Panc1 (cell line): ENCODE measurements at regions not wholly inside any gene's neighbourhood (a gene's known extent, or its start where the extent isn't known, plus 50 kb on each side); places are given as distances from the start of the nearest gene placed in this dataset.

Experiments used
- ATAC-seq: fragments of 200-7000 bp; cut with Tn5 transposase; 2 replicates; pipeline ENCODE4 v1.9.1; 2020; ENCODE audit warnings: mild to moderate bottlenecking, moderate library complexity
- BruUV-seq: library from RNA; stranded (reverse); fragments of 400-500 nt; replicated peaks from 2 replicates; lab custom pipeline; 2021; lab: Mats Ljungman, UMichigan
- CTCF ChIA-PET: fragments of 300-600 bp; sonication (Branson Sonifier 250); formaldehyde crosslinking; loops from one replicate; lab custom pipeline; 2022; ENCODE audit warnings: antibody characterized with exemption; lab: Charles Lee
- POLR2A ChIA-PET: fragments of 300-600 bp; sonication (Branson Sonifier 250); formaldehyde crosslinking; loops from one replicate; lab custom pipeline; 2022; ENCODE audit warnings: antibody characterized with exemption; lab: Charles Lee
- DNase-seq: peaks from one replicate; pipeline ENCODE4 v3.0.0-alpha.2; 2010; ENCODE audit warnings: low read depth, low spot score
- H3K27ac ChIP-seq: 2 replicates; pipeline ENCODE4 v1.5.1; 2011; ENCODE audit warnings: mild to moderate bottlenecking, low read length, inconsistent platforms
- H3K27me3 ChIP-seq: fragments of 200-500 bp; sonication (Bioruptor generic); 2 replicates; pipeline ENCODE4 v1.6.0; 2014; ENCODE audit warnings: low read length, inconsistent platforms; ENCODE audit not compliant: control insufficient read depth, insufficient read depth
- H3K36me3 ChIP-seq: fragments of 200-500 bp; sonication (Bioruptor generic); 2 replicates; pipeline ENCODE4 v1.5.1; 2014; ENCODE audit warnings: inconsistent platforms, mild to moderate bottlenecking, low read length, moderate library complexity; ENCODE audit not compliant: control insufficient read depth, insufficient read depth
- H3K4me1 ChIP-seq: 2 replicates; pipeline ENCODE4 v1.5.1; 2011; ENCODE audit warnings: inconsistent platforms, mild to moderate bottlenecking, low read length, moderate library complexity; ENCODE audit not compliant: control insufficient read depth, insufficient read depth
- H3K4me3 ChIP-seq, 2 experiments: 2 replicates each; pipeline ENCODE4 v1.5.1; 2011 to 2012; ENCODE audit warnings: low read depth in 2 of 2, low read length in 2 of 2, mild to moderate bottlenecking in 2 of 2, inconsistent platforms in 1 of 2, moderate library complexity in 1 of 2
- H3K9me3 ChIP-seq: fragments of 200-500 bp; sonication (Bioruptor generic); 2 replicates; pipeline ENCODE4 v1.5.1; 2014; ENCODE audit warnings: low read depth, mild to moderate bottlenecking, inconsistent platforms, low read length, moderate library complexity; ENCODE audit not compliant: control insufficient read depth, insufficient read depth
- POLR2AphosphoS5 ChIP-seq: IDR thresholded peaks from 2 replicates; pipeline ENCODE4 v1.6.1; 2012; ENCODE audit warnings: mild to moderate bottlenecking, low read depth, low read length, moderate library complexity
- SIN3A ChIP-seq: IDR thresholded peaks from 2 replicates; pipeline ENCODE4 v1.6.1; 2012; ENCODE audit warnings: low read depth, mild to moderate bottlenecking, low read length, moderate library complexity, borderline replicate concordance; ENCODE audit not compliant: insufficient read depth
- TCF7L2 ChIP-seq: IDR thresholded peaks from 2 replicates; pipeline ENCODE4 v1.6.1; 2011; ENCODE audit warnings: mild to moderate bottlenecking, low read depth, low read length, inconsistent platforms
- in situ Hi-C: cut with HindIII; loops from 2 replicates; pipeline ENCODE4 v1.10.0; 2016; ENCODE audit warnings: low sequenced_read_pairs, low pct_unique_long_range_greater_than_20kb
- intact Hi-C: fragments of 100-400 bp; cut with micrococcal nuclease; formaldehyde crosslinking; loops from one replicate; pipeline ENCODE4 v1.10.0; 2022; ENCODE audit not compliant: unreplicated experiment
- TF ChIP-seq, protein P1 (sequence below): fragments of 450-650 bp; IDR thresholded peaks from 2 replicates; pipeline ENCODE4 v1.5.1; 2017; ENCODE audit warnings: mild to moderate bottlenecking
- TF ChIP-seq, protein P2 (sequence below), 2 experiments: IDR thresholded peaks; 2 replicates each; pipeline ENCODE4 v1.6.1; 2011 to 2012; ENCODE audit warnings: low read depth in 2 of 2, control low read depth in 1 of 2, low read length in 1 of 2, mild to moderate bottlenecking in 1 of 2, moderate library complexity in 1 of 2; ENCODE audit not compliant: insufficient read depth in 1 of 2

DNA sequence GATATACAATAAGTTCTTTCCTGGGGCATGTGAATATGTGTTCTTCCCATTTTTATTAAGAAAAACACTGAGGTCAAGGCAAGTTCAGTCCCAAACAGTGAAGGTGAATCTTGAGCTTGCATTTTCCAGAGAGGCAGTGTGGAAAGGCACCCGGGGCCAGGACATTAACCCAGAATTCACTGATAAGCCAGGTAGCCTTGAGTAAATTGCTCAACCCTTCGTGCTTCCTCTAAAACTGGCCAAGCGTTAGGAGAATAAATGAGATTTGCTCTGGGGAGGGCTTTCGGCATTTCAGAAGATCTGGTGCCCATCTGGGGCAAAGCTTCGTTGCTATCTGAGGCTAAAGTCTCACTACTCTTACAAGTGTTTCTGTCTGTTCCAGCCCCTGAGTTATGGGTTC is 57.1 kb upstream of the KAZN start:
- DNase-seq, result no peak
- in situ Hi-C loops, result no loop called here
- no peak overlapping the region for H3K27ac ChIP-seq
- H3K9me3 ChIP-seq, result no peaks in the 10 kb centered on the region
- H3K4me3 ChIP-seq, result no peak overlapping the region
- no TSS peak for BruUV-seq
- no peaks in the 10 kb centered on the region for H3K4me1 ChIP-seq
- ATAC-seq, result no peak
- intact Hi-C loops, result no loop called here
- ChIA-PET CTCF (no interaction called here), POLR2A (no interaction called here)
- no peaks in the 10 kb centered on the region for H3K36me3 ChIP-seq
- TF ChIP-seq TCF7L2 (no peak), POLR2AphosphoS5 (no peak), SIN3A (no peak)
- TF ChIP-seq, protein P1, sequence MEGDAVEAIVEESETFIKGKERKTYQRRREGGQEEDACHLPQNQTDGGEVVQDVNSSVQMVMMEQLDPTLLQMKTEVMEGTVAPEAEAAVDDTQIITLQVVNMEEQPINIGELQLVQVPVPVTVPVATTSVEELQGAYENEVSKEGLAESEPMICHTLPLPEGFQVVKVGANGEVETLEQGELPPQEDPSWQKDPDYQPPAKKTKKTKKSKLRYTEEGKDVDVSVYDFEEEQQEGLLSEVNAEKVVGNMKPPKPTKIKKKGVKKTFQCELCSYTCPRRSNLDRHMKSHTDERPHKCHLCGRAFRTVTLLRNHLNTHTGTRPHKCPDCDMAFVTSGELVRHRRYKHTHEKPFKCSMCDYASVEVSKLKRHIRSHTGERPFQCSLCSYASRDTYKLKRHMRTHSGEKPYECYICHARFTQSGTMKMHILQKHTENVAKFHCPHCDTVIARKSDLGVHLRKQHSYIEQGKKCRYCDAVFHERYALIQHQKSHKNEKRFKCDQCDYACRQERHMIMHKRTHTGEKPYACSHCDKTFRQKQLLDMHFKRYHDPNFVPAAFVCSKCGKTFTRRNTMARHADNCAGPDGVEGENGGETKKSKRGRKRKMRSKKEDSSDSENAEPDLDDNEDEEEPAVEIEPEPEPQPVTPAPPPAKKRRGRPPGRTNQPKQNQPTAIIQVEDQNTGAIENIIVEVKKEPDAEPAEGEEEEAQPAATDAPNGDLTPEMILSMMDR, result no peak
- TF ChIP-seq, protein P2, sequence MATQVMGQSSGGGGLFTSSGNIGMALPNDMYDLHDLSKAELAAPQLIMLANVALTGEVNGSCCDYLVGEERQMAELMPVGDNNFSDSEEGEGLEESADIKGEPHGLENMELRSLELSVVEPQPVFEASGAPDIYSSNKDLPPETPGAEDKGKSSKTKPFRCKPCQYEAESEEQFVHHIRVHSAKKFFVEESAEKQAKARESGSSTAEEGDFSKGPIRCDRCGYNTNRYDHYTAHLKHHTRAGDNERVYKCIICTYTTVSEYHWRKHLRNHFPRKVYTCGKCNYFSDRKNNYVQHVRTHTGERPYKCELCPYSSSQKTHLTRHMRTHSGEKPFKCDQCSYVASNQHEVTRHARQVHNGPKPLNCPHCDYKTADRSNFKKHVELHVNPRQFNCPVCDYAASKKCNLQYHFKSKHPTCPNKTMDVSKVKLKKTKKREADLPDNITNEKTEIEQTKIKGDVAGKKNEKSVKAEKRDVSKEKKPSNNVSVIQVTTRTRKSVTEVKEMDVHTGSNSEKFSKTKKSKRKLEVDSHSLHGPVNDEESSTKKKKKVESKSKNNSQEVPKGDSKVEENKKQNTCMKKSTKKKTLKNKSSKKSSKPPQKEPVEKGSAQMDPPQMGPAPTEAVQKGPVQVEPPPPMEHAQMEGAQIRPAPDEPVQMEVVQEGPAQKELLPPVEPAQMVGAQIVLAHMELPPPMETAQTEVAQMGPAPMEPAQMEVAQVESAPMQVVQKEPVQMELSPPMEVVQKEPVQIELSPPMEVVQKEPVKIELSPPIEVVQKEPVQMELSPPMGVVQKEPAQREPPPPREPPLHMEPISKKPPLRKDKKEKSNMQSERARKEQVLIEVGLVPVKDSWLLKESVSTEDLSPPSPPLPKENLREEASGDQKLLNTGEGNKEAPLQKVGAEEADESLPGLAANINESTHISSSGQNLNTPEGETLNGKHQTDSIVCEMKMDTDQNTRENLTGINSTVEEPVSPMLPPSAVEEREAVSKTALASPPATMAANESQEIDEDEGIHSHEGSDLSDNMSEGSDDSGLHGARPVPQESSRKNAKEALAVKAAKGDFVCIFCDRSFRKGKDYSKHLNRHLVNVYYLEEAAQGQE (IDR thresholded peaks at IDR 0.05; ENCODE audit: insufficient read depth in 1 of 2, low read depth in 2 of 2, low read length in 1 of 2), result no peak
- H3K27me3 ChIP-seq, result peaks cover 16% of the 10 kb centered on the region

DNA sequence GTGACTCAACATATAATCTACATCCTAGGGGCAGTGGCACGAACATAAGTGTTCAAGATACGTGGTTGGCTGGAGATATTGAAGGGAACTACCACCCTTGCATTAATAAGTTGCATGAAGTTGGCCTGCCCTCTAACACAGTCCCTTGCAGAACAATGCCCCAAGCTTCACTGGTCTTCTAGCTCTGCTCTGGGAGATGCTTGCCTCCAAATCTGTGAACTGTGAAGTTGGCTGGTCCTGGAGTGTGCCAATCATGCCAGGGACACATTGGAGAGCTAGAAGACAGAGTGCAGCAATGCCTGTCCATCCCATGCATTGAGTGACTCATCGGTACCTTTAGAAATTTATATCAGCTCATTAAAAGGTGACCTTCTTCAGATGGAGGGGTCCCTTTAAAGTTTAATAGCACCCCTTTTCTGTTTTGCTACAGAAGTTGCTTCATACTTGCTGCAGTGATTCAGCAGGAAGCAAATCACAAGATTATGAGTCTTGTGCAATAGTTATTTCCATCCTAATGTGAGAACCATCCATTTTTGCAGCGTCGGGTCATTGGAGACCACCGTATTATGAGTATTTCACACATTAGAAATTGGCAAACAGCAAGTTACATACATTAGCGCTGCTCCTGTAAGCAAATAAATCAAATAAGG is 55.2 kb upstream of the KAZN start:
- Histone ChIP-seq H3K36me3 (no peaks in the 10 kb centered on the region), H3K27ac (no peak overlapping the region), H3K4me1 (no peaks in the 10 kb centered on the region), H3K27me3 (peaks cover 16% of the 10 kb centered on the region), H3K9me3 (no peaks in the 10 kb centered on the region), H3K4me3 (no peak overlapping the region)
- POLR2A ChIA-PET, result no interaction called here
- TF ChIP-seq, protein P2 (IDR thresholded peaks at IDR 0.05; ENCODE audit: insufficient read depth in 1 of 2, low read depth in 2 of 2, low read length in 1 of 2), result no peak
- TF ChIP-seq TCF7L2, result no peak
- TF ChIP-seq, protein P1, result no peak
- ATAC-seq (no peak), DNase-seq (no peak)
- CTCF ChIA-PET, result no interaction called here
- intact Hi-C loops (no loop called here), in situ Hi-C loops (no loop called here)
- no TSS peak for BruUV-seq
